GM12878 (cell line): ENCODE measurements at regions not wholly inside any gene's neighbourhood (a gene's known extent, or its start where the extent isn't known, plus 50 kb on each side); places are given as distances from the start of the nearest gene placed in this dataset.

Experiments used
- BACH1 ChIP-seq: fragments of 450-650 bp; IDR thresholded peaks from 2 replicates; pipeline ENCODE4 v1.6.1; 2017; ENCODE audit warnings: mild to moderate bottlenecking, borderline replicate concordance
- DPF2 ChIP-seq: fragments of 450-650 bp; IDR thresholded peaks from 2 replicates; pipeline ENCODE4 v1.6.1; 2017; ENCODE audit warnings: mild to moderate bottlenecking
- E2F8 ChIP-seq: fragments of 450-650 bp; IDR thresholded peaks from 2 replicates; pipeline ENCODE4 v1.6.1; 2018; ENCODE audit warnings: mild to moderate bottlenecking, low read depth, moderate library complexity; ENCODE audit not compliant: partially characterized antibody
- EGR1 ChIP-seq, 2 experiments: IDR thresholded peaks; 1 replicate in 1 of 2; 2 replicates in 1 of 2; pipeline ENCODE4 v1.6.1; 2011 to 2012; ENCODE audit warnings: low read depth in 2 of 2, low read length in 2 of 2, borderline replicate concordance in 1 of 2, mild to moderate bottlenecking in 1 of 2, moderate library complexity in 1 of 2
- EP300 ChIP-seq, 2 experiments: fragments of 150-350 bp in 1 of 2; IDR thresholded peaks; 2 replicates each; pipeline ENCODE4 v1.6.1; 2011 to 2012; ENCODE audit warnings: low read depth in 2 of 2, low read length in 2 of 2, borderline replicate concordance in 1 of 2, improper control_type of control experiment in 1 of 2, inconsistent platforms in 1 of 2; ENCODE audit not compliant: control insufficient read depth in 1 of 2
- EZH2 ChIP-seq: IDR thresholded peaks from 2 replicates; pipeline ENCODE4 v1.6.1; 2012; ENCODE audit warnings: low read depth, mild to moderate bottlenecking, control low read depth, inconsistent platforms, low read length, borderline replicate concordance; ENCODE audit not compliant: control insufficient read depth
- FOS ChIP-seq: IDR thresholded peaks from 3 replicates; pipeline ENCODE4 v1.6.1; 2011; ENCODE audit warnings: borderline replicate concordance; ENCODE audit not compliant: insufficient read length; ENCODE audit errors: extremely low read depth
- FOXM1 ChIP-seq: IDR thresholded peaks from 2 replicates; pipeline ENCODE4 v1.6.1; 2012; ENCODE audit warnings: low read depth, mild to moderate bottlenecking, inconsistent platforms, low read length, moderate library complexity
- GATAD2B ChIP-seq: fragments of 450-650 bp; conservative IDR thresholded peaks from 2 replicates; pipeline ENCODE4 v1.6.1; 2017; ENCODE audit warnings: low read depth, mild to moderate bottlenecking, moderate library complexity
- NR2C1 ChIP-seq: fragments of 450-650 bp; IDR thresholded peaks from 2 replicates; pipeline ENCODE4 v1.6.1; 2017; ENCODE audit warnings: antibody characterized with exemption, mild to moderate bottlenecking, moderate library complexity
- PKNOX1 ChIP-seq: fragments of 450-650 bp; IDR thresholded peaks from 2 replicates; pipeline ENCODE4 v1.6.1; 2016; ENCODE audit warnings: mild to moderate bottlenecking
- RAD21 ChIP-seq: IDR thresholded peaks from 2 replicates; pipeline ENCODE4 v1.6.1; 2011; ENCODE audit warnings: mild to moderate bottlenecking, low read depth, low read length, moderate library complexity; ENCODE audit not compliant: insufficient read depth
- RCOR1 ChIP-seq: conservative IDR thresholded peaks from 2 replicates; pipeline ENCODE4 v1.6.1; 2012; ENCODE audit warnings: low read depth, low read length, improper control_type of control experiment
- RFX5 ChIP-seq: IDR thresholded peaks from 2 replicates; pipeline ENCODE4 v1.6.1; 2011; ENCODE audit warnings: low read depth, low read length, improper control_type of control experiment
- SIX5 ChIP-seq: IDR thresholded peaks from 2 replicates; pipeline ENCODE4 v1.6.1; 2011; ENCODE audit warnings: mild to moderate bottlenecking, low read depth, low read length, moderate library complexity; ENCODE audit not compliant: severe bottlenecking
- SMAD1 ChIP-seq: fragments of 450-650 bp; IDR thresholded peaks from 2 replicates; pipeline ENCODE4 v1.6.1; 2018; ENCODE audit warnings: mild to moderate bottlenecking, low read depth; ENCODE audit not compliant: partially characterized antibody
- STAT3 ChIP-seq: IDR thresholded peaks from 2 replicates; pipeline ENCODE4 v1.6.1; 2011; ENCODE audit warnings: low read depth, low read length, improper control_type of control experiment
- WRNIP1 ChIP-seq: IDR thresholded peaks from 2 replicates; pipeline ENCODE4 v1.6.1; 2011; ENCODE audit warnings: low read depth, low read length, improper control_type of control experiment, borderline replicate concordance
- YBX1 ChIP-seq: fragments of 450-650 bp; IDR thresholded peaks from 2 replicates; pipeline ENCODE4 v1.6.1; 2016; ENCODE audit warnings: antibody characterized with exemption
- ZBTB11 ChIP-seq: fragments of 450-650 bp; formaldehyde crosslinking; IDR thresholded peaks from 2 replicates; pipeline ENCODE4 v1.5.0; 2022; ENCODE audit warnings: mild to moderate bottlenecking, missing genetic modification characterization
- ZNF217 ChIP-seq: fragments of 450-650 bp; IDR thresholded peaks from 2 replicates; pipeline ENCODE4 v1.6.1; 2017; ENCODE audit warnings: antibody characterized with exemption, mild to moderate bottlenecking
- ZNF24 ChIP-seq: fragments of 450-650 bp; IDR thresholded peaks from 2 replicates; pipeline ENCODE4 v1.6.1; 2017; ENCODE audit warnings: antibody characterized with exemption, mild to moderate bottlenecking
- ZNF274 ChIP-seq: IDR thresholded peaks from one replicate; pipeline ENCODE4 v1.8.0; 2011; ENCODE audit not compliant: insufficient read length, insufficient read depth

- TF ChIP-seq RAD21 (no peak), DPF2 (peak; percentile 74), EZH2 (no peak), NR2C1 (no peak), STAT3 (no peak), FOXM1 (no peak), SIX5 (no peak), FOS (no peak), ZNF217 (no peak), EP300 (IDR thresholded peaks at IDR 0.05; ENCODE audit: borderline replicate concordance in 1 of 2, control insufficient read depth in 1 of 2, low read depth in 2 of 2, low read length in 2 of 2) (peak; percentile 56 to 66; a peak in 2 of 4 replicates), ZNF24 (no peak), EGR1 (IDR thresholded peaks at IDR 0.05; ENCODE audit: borderline replicate concordance in 1 of 2, low read depth in 2 of 2, low read length in 2 of 2) (peak in 1 of 2 experiments; percentile 77; a peak in 2 of 3 replicates), PKNOX1 (0 out of 2 replicates have a peak, but pooled peaks have one; percentile 8), WRNIP1 (no peak), RFX5 (no peak), E2F8 (no peak), YBX1 (no peak), SMAD1 (no peak), ZBTB11 (CRISPR knock-in tag) (no peak), ZNF274 (no peak), GATAD2B (peak; percentile 40; the same call in 1 of the 2 replicates), RCOR1 (no peak), BACH1 (peak; percentile 67; the same call in 1 of the 2 replicates)
Measured at GRCh38 chr10:4013651-4014121, 228.7 kb upstream of the KLF6 start (continued).
